HL-60 (cell line): ENCODE measurements at regions not wholly inside any gene's neighbourhood (a gene's known extent, or its start where the extent isn't known, plus 50 kb on each side); places are given as distances from the start of the nearest gene placed in this dataset.

Experiments
- DNase-seq, 2 experiments: peaks; one replicate each; pipeline ENCODE4 v3.0.0-alpha.2; 2010 to 2020; ENCODE audit warnings: low read depth in 1 of 2, low spot score in 1 of 2
- H3K27ac ChIP-seq: fragments of 250-450 bp; sonication (Bioruptor Pico); replicated peaks from 2 replicates; pipeline ENCODE4 v1.5.1; 2020; ENCODE audit warnings: mild to moderate bottlenecking, moderate library complexity
- H3K27me3 ChIP-seq: fragments of 250-450 bp; sonication (Bioruptor Pico); 2 replicates; pipeline ENCODE4 v1.5.1; 2021; ENCODE audit warnings: mild to moderate bottlenecking, moderate library complexity; ENCODE audit not compliant: insufficient read depth, poor library complexity, severe bottlenecking
- H3K4me3 ChIP-seq: replicated peaks from 2 replicates; pipeline ENCODE4 v1.5.1; 2011; ENCODE audit warnings: mild to moderate bottlenecking, control low read depth, low read length; ENCODE audit not compliant: insufficient read depth
- GABPA ChIP-seq: IDR thresholded peaks from 2 replicates; pipeline ENCODE4 v1.6.1; 2012; ENCODE audit warnings: low read depth
- POLR2AphosphoS5 ChIP-seq: IDR thresholded peaks from 2 replicates; pipeline ENCODE4 v1.6.1; 2012; ENCODE audit warnings: low read depth
- SPI1 ChIP-seq: IDR thresholded peaks from 2 replicates; pipeline ENCODE4 v1.6.1; 2012; ENCODE audit warnings: low read depth, mild to moderate bottlenecking, borderline replicate concordance
- TF ChIP-seq, protein P1 (sequence below): IDR thresholded peaks from 2 replicates; pipeline ENCODE4 v1.6.1; 2012; ENCODE audit warnings: low read depth; ENCODE audit not compliant: insufficient replicate concordance
- TF ChIP-seq, protein P2 (sequence below): IDR thresholded peaks from one replicate; pipeline ENCODE4 v1.5.1; 2011; ENCODE audit warnings: low read length, control low read depth, inconsistent platforms; ENCODE audit not compliant: insufficient read depth

DNA sequence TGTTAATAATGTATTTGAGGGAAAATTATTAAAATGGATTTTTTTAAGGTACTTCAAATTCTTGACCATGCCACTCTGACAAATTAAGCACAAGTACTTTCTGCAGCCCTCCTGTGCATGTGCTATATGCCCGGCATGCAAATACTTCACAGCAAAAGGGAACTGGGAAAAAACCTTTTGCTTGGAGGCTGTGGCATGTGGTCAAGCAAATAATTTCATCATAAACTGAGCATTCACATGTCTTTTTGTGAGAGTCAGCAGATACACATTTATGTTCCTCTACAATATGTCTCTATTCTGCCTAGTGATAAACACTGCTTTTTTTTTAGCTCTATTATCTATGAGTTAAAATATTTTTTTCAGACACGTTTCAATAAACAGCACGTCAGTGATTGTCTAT, 53.7 kb upstream of the SEMA3A start:
- H3K27me3 ChIP-seq = no peaks in the 10 kb centered on the region
- DNase-seq = peak; percentile 72 to 82
- TF ChIP-seq SPI1 (peak; percentile 88), GABPA (no peak)
- peak overlapping the region; percentile 40 for H3K27ac ChIP-seq
- H3K4me3 ChIP-seq = no peak overlapping the region

DNA sequence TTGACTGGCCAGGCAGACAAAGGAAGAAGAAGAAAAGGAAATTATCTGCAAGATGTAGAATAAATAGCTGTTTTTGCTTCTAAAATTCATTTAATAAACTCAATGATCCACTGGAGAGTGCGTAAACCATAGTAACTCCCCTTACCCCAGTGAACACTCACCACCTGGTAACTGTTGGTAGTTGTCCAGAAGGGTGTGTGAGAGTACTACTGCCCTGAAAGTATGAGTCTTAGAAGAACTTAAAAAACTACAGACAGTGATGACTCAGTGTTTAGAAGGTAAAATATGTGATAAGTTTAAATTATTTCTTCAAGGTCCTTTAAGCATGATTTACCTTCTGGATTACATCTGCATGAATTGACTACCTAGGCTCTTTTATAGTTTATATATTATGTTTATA, 53.0 kb upstream of the SEMA3A start:
- Histone ChIP-seq H3K27ac (no peak overlapping the region), H3K4me3 (no peak overlapping the region), H3K27me3 (no peaks in the 10 kb centered on the region)
- TF ChIP-seq, protein P1, sequence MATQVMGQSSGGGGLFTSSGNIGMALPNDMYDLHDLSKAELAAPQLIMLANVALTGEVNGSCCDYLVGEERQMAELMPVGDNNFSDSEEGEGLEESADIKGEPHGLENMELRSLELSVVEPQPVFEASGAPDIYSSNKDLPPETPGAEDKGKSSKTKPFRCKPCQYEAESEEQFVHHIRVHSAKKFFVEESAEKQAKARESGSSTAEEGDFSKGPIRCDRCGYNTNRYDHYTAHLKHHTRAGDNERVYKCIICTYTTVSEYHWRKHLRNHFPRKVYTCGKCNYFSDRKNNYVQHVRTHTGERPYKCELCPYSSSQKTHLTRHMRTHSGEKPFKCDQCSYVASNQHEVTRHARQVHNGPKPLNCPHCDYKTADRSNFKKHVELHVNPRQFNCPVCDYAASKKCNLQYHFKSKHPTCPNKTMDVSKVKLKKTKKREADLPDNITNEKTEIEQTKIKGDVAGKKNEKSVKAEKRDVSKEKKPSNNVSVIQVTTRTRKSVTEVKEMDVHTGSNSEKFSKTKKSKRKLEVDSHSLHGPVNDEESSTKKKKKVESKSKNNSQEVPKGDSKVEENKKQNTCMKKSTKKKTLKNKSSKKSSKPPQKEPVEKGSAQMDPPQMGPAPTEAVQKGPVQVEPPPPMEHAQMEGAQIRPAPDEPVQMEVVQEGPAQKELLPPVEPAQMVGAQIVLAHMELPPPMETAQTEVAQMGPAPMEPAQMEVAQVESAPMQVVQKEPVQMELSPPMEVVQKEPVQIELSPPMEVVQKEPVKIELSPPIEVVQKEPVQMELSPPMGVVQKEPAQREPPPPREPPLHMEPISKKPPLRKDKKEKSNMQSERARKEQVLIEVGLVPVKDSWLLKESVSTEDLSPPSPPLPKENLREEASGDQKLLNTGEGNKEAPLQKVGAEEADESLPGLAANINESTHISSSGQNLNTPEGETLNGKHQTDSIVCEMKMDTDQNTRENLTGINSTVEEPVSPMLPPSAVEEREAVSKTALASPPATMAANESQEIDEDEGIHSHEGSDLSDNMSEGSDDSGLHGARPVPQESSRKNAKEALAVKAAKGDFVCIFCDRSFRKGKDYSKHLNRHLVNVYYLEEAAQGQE = no peak
- TF ChIP-seq, protein P2, sequence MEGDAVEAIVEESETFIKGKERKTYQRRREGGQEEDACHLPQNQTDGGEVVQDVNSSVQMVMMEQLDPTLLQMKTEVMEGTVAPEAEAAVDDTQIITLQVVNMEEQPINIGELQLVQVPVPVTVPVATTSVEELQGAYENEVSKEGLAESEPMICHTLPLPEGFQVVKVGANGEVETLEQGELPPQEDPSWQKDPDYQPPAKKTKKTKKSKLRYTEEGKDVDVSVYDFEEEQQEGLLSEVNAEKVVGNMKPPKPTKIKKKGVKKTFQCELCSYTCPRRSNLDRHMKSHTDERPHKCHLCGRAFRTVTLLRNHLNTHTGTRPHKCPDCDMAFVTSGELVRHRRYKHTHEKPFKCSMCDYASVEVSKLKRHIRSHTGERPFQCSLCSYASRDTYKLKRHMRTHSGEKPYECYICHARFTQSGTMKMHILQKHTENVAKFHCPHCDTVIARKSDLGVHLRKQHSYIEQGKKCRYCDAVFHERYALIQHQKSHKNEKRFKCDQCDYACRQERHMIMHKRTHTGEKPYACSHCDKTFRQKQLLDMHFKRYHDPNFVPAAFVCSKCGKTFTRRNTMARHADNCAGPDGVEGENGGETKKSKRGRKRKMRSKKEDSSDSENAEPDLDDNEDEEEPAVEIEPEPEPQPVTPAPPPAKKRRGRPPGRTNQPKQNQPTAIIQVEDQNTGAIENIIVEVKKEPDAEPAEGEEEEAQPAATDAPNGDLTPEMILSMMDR = no peak
- no peak for TF ChIP-seq SPI1
- TF ChIP-seq GABPA = no peak
- TF ChIP-seq POLR2AphosphoS5 = no peak
- DNase-seq = no peak

DNA sequence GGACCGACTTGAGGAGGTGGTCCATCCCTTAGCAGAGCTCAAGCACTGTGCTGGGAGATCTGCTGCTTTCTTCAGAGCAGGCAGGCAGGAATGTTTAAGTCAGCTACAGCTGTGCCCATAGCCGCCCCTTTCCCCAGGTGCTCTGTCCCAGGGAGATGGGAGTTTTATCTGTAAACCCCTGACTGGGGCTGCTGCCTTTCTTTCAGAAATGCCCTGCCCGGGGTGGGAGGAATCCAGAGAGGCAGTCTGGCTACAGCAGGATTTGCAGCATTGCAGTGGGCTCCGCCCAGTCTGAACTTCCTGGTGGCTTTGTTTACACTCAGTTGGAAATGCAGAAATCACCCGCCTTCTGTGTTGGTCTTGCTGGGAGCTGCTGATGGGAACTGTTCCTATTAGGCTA, 51.2 kb upstream of the SEMA3A start:
- no peak for DNase-seq
- Histone ChIP-seq H3K27ac (no peak overlapping the region), H3K4me3 (no peak overlapping the region), H3K27me3 (no peaks in the 10 kb centered on the region)
- no peak for TF ChIP-seq SPI1
- TF ChIP-seq POLR2AphosphoS5 = no peak
- TF ChIP-seq, protein P2 = no peak
- TF ChIP-seq GABPA = no peak
- TF ChIP-seq, protein P1 = no peak
